OCI-LY3 (cell line): ENCODE measurements at regions not wholly inside any gene's neighbourhood (a gene's known extent, or its start where the extent isn't known, plus 50 kb on each side); places are given as distances from the start of the nearest gene placed in this dataset.

Experiments used
- CTCF ChIP-seq: fragments of 200-600, 300-600 bp; sonication (generic); IDR thresholded peaks from 2 replicates; pipeline ENCODE4 v1.5.1; 2014; ENCODE audit warnings: antibody characterized with exemption, low read length, low read depth
- EZH2phosphoT487 ChIP-seq: fragments of 200-600 bp; shearing (Covaris generic); IDR thresholded peaks from 2 replicates; pipeline ENCODE4 v1.6.1; 2018; ENCODE audit warnings: antibody characterized with exemption, mixed run types, low read depth

- TF ChIP-seq CTCF (no peak), EZH2phosphoT487 (no peak)
These were observed 66.5 kb downstream of the AVPR1A start for GRCh38 chr12:63084501-63084900.
